Type B pancreatic cell (in vitro differentiated cells): ENCODE measurements at regions not wholly inside any gene's neighbourhood (a gene's known extent, or its start where the extent isn't known, plus 50 kb on each side); places are given as distances from the start of the nearest gene placed in this dataset.

Experiments used
- DNase-seq: peaks from one replicate; pipeline ENCODE4 v3.0.0; 2021; ENCODE audit warnings: mixed read lengths; ENCODE audit not compliant: unreplicated experiment; ENCODE audit errors: extremely low spot score
- H3K27ac Mint-ChIP-seq: 2 replicates; pipeline ENCODE4 v1.8.0; 2021; ENCODE audit warnings: mild to moderate bottlenecking, mixed read lengths
- H3K27me3 Mint-ChIP-seq: 2 replicates; pipeline ENCODE4 v1.8.0; 2021; ENCODE audit warnings: mixed read lengths
- H3K36me3 Mint-ChIP-seq: 2 replicates; pipeline ENCODE4 v1.8.0; 2021; ENCODE audit warnings: mixed read lengths
- H3K4me1 Mint-ChIP-seq: one replicate; pipeline ENCODE4 v1.8.0; 2021; ENCODE audit warnings: mixed read lengths; ENCODE audit not compliant: unreplicated experiment
- H3K4me3 Mint-ChIP-seq: 2 replicates; pipeline ENCODE4 v1.8.0; 2021; ENCODE audit warnings: mild to moderate bottlenecking, mixed read lengths
- H3K9me3 Mint-ChIP-seq: 2 replicates; pipeline ENCODE4 v1.8.0; 2021; ENCODE audit warnings: mixed read lengths
- TF ChIP-seq, protein P1 (sequence below): fragments of 200-600 bp; sonication (generic); conservative IDR thresholded peaks from 2 replicates; pipeline ENCODE4 v1.5.0; 2021; ENCODE audit warnings: antibody characterized with exemption, mild to moderate bottlenecking

DNA sequence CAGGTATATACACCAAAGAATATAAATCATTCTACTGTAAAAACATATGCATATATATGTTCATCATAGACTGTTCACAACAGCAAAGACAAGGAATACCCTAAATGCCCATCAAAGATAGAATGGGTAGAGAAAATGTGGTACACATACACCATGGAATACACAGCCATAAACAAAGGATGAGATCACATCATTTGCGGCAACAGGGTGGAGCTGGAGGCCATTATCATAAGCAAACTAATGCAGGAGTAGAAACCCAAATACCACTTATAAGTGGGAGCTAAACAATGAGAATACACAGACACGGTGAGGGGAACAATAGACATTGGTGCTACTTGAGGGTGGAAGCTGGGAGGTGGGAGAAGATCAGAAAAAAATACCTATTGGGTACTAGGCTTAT, 117.6 kb downstream of the COX7C start:
- Mint-ChIP-seq H3K27me3 (no peaks in the 10 kb centered on the region), H3K4me3 (no peak overlapping the region), H3K4me1 (no peaks in the 10 kb centered on the region), H3K36me3 (no peaks in the 10 kb centered on the region), H3K27ac (no peak overlapping the region), H3K9me3 (peaks cover 14% of the 10 kb centered on the region)
- DNase-seq, result no peak
- TF ChIP-seq, protein P1, sequence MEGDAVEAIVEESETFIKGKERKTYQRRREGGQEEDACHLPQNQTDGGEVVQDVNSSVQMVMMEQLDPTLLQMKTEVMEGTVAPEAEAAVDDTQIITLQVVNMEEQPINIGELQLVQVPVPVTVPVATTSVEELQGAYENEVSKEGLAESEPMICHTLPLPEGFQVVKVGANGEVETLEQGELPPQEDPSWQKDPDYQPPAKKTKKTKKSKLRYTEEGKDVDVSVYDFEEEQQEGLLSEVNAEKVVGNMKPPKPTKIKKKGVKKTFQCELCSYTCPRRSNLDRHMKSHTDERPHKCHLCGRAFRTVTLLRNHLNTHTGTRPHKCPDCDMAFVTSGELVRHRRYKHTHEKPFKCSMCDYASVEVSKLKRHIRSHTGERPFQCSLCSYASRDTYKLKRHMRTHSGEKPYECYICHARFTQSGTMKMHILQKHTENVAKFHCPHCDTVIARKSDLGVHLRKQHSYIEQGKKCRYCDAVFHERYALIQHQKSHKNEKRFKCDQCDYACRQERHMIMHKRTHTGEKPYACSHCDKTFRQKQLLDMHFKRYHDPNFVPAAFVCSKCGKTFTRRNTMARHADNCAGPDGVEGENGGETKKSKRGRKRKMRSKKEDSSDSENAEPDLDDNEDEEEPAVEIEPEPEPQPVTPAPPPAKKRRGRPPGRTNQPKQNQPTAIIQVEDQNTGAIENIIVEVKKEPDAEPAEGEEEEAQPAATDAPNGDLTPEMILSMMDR, result no peak

GRCh38 chr5:86737579-86737978, 119.8 kb downstream of the COX7C start:
- Mint-ChIP-seq H3K9me3 (peaks cover 5% of the 10 kb centered on the region), H3K27me3 (no peaks in the 10 kb centered on the region), H3K4me3 (no peak overlapping the region), H3K36me3 (no peaks in the 10 kb centered on the region), H3K27ac (no peak overlapping the region), H3K4me1 (no peaks in the 10 kb centered on the region)
- no peak for DNase-seq
- TF ChIP-seq, protein P1, result no peak

DNA sequence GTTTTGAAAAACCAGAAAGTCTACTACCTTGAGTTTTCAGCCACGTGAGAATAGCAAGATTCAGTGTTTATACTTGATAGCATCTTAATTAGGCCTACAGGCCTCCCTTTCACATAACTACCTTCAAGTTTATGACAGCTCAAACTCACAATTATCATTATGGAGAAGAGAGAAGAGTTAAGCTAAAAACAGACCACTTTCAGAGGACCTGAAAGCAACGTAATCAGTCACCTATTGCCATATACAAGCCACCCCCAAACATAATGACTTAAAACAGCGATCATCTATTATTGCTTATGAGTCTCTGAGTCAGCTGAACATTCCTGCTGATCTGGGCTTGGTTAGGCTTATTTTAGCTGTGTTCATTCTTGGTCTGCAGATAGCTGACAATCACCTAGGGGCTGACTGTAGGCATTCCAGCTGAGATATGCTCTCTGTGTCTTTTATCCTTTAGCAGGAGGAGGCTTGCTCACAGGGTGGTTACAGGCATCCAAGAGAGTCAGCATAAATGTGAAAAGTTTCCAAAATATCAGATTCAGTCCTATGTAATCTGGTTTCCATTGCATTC, 130.9 kb downstream of the COX7C start:
- TF ChIP-seq, protein P1, result no peak
- Mint-ChIP-seq H3K36me3 (no peaks in the 10 kb centered on the region), H3K4me1 (no peaks in the 10 kb centered on the region), H3K4me3 (peak overlapping the region; percentile 2), H3K9me3 (no peaks in the 10 kb centered on the region), H3K27me3 (no peaks in the 10 kb centered on the region), H3K27ac (peak overlapping the region; percentile 75)
- DNase-seq, result no peak

DNA sequence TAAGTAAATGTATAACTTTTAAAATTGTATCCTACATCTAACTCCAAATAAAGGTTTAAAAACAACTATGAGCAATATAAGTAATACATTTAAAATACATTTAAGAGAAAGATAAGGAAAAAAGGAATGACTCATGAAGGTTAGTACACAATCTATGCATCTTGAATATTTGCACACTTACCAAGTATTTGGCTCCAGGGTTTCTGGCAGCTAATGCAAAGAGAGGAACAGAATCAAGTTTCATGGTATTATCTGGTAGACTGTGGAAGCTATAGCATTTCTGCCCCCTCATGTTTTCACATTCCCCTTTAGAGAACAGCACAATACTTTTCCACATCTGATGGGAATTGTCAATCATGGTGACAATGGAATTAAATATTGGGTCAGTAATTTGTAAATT, 132.1 kb downstream of the COX7C start:
- no peak overlapping the region for H3K4me3 Mint-ChIP-seq
- TF ChIP-seq, protein P1, result no peak
- no peaks in the 10 kb centered on the region for H3K27me3 Mint-ChIP-seq
- H3K4me1 Mint-ChIP-seq, result no peaks in the 10 kb centered on the region
- no peaks in the 10 kb centered on the region for H3K36me3 Mint-ChIP-seq
- no peak for DNase-seq
- H3K27ac Mint-ChIP-seq, result no peak overlapping the region
- H3K9me3 Mint-ChIP-seq, result no peaks in the 10 kb centered on the region

DNA sequence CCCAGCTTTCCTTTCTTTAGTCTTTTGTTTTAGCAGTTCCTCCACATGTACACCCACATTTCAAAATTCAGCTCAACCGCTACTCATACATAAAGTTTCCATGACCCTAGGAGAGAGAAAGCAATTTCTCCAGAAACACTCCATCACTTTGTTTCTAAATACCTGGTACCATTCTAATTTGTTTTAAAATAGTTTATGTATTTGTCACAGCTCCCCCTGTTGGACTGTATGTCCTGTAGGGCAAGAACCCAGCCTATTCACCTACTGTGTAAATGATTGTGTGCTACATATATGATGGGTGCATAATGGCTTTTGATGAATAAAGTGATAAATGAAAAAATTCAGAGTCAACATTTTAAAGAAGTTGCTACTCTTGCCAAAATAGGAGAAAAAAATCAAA, 139.1 kb downstream of the COX7C start:
- H3K27me3 Mint-ChIP-seq, result no peaks in the 10 kb centered on the region
- no peaks in the 10 kb centered on the region for H3K36me3 Mint-ChIP-seq
- TF ChIP-seq, protein P1, result no peak
- H3K4me3 Mint-ChIP-seq, result no peak overlapping the region
- H3K27ac Mint-ChIP-seq, result no peak overlapping the region
- no peak for DNase-seq
- H3K4me1 Mint-ChIP-seq, result no peaks in the 10 kb centered on the region
- peaks cover 4% of the 10 kb centered on the region for H3K9me3 Mint-ChIP-seq

DNA sequence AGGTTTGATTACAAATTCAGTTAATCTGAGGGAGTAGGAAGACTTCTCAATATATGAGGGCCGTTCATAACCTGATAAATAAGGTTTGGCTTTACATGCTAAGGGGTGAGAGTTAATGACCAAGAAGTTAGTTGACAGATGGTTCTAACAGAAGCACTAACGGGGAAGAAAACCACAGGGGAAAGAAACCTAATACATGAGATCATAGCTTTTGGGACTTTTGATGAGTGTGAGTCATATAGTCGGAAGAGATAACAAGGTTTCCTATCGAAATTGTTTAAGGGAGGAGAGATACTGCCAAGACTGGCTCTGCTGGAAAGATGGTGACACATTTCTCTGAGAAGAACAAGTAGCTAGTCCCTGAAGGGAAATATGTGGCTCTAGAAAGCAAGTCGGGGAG, 140.1 kb downstream of the COX7C start:
- H3K4me3 Mint-ChIP-seq, result no peak overlapping the region
- H3K36me3 Mint-ChIP-seq, result no peaks in the 10 kb centered on the region
- H3K27ac Mint-ChIP-seq, result no peak overlapping the region
- no peaks in the 10 kb centered on the region for H3K4me1 Mint-ChIP-seq
- TF ChIP-seq, protein P1, result no peak
- no peak for DNase-seq
- H3K9me3 Mint-ChIP-seq, result peaks cover 4% of the 10 kb centered on the region
- no peaks in the 10 kb centered on the region for H3K27me3 Mint-ChIP-seq
